BJ (cell line): ENCODE measurements at regions not wholly inside any gene's neighbourhood (a gene's known extent, or its start where the extent isn't known, plus 50 kb on each side); places are given as distances from the start of the nearest gene placed in this dataset.

Experiments used
- CTCF ChIA-PET: fragments of 350-600 bp; formaldehyde crosslinking; extraction: SDS; loops from one replicate; lab custom pipeline; 2021; ENCODE audit warnings: antibody characterized with exemption, inconsistent platforms; lab: Yijun Ruan, JAX
- POLR2A ChIA-PET: fragments of 300-600 bp; sonication (Branson Sonifier 250); formaldehyde crosslinking; extraction: SDS; loops from one replicate; lab custom pipeline; 2021; ENCODE audit warnings: antibody characterized with exemption; lab: Charles Lee
- DNase-seq: peaks from one replicate; pipeline ENCODE4 v3.0.0-alpha.2; 2011; ENCODE audit warnings: low read depth
- H3K27me3 ChIP-seq: 2 replicates; pipeline ENCODE4 v1.6.0; 2011; ENCODE audit warnings: low read length; ENCODE audit not compliant: control insufficient read depth, insufficient read depth
- H3K36me3 ChIP-seq: 2 replicates; pipeline ENCODE4 v1.5.1; 2011; ENCODE audit warnings: low read length; ENCODE audit not compliant: control insufficient read depth, insufficient read depth
- H3K4me3 ChIP-seq: 2 replicates; pipeline ENCODE4 v1.5.1; 2011; ENCODE audit warnings: low read depth, mild to moderate bottlenecking, control low read depth, low read length
- TF ChIP-seq, protein P1 (sequence below): IDR thresholded peaks from 2 replicates; pipeline ENCODE4 v1.5.1; 2011; ENCODE audit warnings: low read depth, mild to moderate bottlenecking, control low read depth, inconsistent platforms, low read length, moderate library complexity; ENCODE audit not compliant: insufficient read depth

DNA sequence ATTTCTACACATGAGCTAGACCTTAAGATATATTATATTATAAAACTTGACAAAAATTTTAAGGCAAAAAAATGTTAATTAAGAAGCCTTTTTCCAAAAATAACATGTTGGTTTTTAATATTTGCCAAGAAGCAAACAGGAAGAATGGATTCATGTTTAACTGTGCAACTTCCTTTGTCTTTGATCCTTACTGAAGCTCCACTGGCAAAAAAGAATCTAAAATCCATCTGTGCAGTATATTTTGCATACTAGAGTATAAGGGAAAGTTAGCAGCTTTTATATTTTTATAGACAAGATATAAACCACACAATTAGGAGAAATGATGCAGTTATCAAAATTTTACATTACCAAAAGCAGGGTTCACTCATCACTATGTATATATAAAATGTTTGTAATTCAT, 76.9 kb upstream of the RGS18 start:
- no peaks in the 10 kb centered on the region for H3K27me3 ChIP-seq
- no peaks in the 10 kb centered on the region for H3K36me3 ChIP-seq
- TF ChIP-seq, protein P1, sequence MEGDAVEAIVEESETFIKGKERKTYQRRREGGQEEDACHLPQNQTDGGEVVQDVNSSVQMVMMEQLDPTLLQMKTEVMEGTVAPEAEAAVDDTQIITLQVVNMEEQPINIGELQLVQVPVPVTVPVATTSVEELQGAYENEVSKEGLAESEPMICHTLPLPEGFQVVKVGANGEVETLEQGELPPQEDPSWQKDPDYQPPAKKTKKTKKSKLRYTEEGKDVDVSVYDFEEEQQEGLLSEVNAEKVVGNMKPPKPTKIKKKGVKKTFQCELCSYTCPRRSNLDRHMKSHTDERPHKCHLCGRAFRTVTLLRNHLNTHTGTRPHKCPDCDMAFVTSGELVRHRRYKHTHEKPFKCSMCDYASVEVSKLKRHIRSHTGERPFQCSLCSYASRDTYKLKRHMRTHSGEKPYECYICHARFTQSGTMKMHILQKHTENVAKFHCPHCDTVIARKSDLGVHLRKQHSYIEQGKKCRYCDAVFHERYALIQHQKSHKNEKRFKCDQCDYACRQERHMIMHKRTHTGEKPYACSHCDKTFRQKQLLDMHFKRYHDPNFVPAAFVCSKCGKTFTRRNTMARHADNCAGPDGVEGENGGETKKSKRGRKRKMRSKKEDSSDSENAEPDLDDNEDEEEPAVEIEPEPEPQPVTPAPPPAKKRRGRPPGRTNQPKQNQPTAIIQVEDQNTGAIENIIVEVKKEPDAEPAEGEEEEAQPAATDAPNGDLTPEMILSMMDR, result no peak
- ChIA-PET CTCF (interaction anchor here (1.2 kb wide), 1 partner anchor 18 kb away, joined by 3 read pairs; no protein-coding TSS in a partner anchor), POLR2A (no interaction called here)
- no peak overlapping the region for H3K4me3 ChIP-seq
- no peak for DNase-seq

DNA sequence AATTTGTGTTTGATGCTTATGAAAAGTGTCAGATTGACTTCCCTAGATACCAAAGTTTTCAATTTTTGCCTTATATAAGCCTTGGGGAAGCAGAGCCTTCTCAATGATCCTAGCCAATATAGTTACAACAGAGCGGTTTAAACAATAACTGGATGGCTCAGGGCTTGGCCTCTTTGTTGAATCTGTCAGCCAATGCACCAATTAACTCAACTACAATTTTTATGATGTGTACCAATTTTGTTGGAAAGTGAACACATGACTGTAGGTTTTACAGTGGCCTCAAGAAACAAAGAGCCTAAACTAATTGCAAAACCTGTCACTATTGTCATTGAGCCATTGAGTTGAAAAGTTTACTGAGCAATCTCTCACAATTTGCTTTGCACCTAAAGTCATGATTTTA, 71.6 kb upstream of the RGS18 start:
- DNase-seq, result no peak
- ChIA-PET POLR2A (no interaction called here), CTCF (no interaction called here)
- Histone ChIP-seq H3K27me3 (no peaks in the 10 kb centered on the region), H3K4me3 (no peak overlapping the region), H3K36me3 (no peaks in the 10 kb centered on the region)
- TF ChIP-seq, protein P1, result no peak

DNA sequence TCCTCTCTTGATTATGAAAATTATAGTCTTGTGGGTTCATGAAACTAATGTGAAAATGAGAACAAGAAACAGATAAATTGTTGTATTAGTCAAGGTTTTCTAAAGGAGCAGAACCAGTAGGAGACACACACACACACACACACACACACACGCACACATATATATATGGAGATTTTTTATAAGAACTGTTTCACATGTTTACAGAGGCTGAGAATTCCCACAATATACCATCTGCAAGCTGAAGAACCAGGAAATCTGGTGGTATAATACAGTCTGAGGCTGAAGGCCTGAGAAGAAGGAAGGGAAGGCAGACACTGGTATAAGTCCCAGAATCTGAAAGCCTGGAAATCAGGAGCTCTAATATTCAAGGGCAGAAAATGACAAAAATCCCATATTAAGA, 70.9 kb upstream of the RGS18 start:
- CTCF ChIA-PET, result no interaction called here

DNA sequence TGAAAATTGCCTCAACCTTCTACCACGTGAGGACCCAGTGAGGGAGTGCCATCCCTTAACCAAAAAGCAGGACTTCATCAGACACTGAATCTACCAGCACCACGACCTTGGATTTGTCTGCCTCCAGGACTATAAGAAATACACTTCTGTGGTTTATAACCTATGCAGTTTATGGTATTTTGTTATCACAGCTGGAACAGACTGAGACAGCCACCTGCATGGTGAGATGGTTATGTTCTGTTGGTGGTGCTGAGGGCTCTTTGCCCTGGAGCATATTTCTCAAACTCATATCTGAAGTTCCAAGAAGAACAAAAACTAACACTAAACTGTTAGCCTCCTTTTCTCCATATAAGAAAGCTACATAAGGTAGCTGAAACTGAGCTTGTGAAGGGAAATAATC, 69.8 kb upstream of the RGS18 start:
- Histone ChIP-seq H3K27me3 (no peaks in the 10 kb centered on the region), H3K36me3 (no peaks in the 10 kb centered on the region), H3K4me3 (no peak overlapping the region)
- POLR2A ChIA-PET, result no interaction called here
- DNase-seq, result no peak
- CTCF ChIA-PET, result no interaction called here
- TF ChIP-seq, protein P1, result no peak

More for the DNA sequence above, 70.9 kb upstream of the RGS18 start:
- Histone ChIP-seq H3K36me3 (no peaks in the 10 kb centered on the region), H3K27me3 (no peaks in the 10 kb centered on the region), H3K4me3 (no peak overlapping the region)
- POLR2A ChIA-PET, result no interaction called here
- no peak for DNase-seq
- TF ChIP-seq, protein P1, result no peak

DNA sequence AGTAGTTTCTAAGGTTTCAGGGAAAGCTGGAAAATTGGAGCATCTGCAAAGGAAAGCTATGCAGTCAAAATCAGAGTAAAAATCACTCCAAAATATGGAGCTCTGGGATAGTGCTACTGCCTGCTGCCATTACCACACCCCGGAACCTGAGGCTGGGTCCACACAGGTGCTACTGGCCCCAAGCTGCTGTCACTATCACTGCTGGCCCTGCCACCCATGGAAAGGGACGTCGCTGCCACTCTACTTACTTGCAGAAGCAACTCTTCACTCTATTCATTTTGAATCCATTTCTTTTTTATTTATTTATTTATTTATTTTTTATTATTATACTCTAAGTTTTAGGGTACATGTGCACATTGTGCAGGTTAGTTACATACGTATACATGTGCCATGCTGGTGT, 60.3 kb upstream of the RGS18 start:
- H3K27me3 ChIP-seq, result no peaks in the 10 kb centered on the region
- POLR2A ChIA-PET, result no interaction called here
- no peak for DNase-seq
- no peak overlapping the region for H3K4me3 ChIP-seq
- TF ChIP-seq, protein P1, result no peak
- CTCF ChIA-PET, result no interaction called here
- no peaks in the 10 kb centered on the region for H3K36me3 ChIP-seq
